CD14-positive monocyte (primary cell): ENCODE measurements at regions not wholly inside any gene's neighbourhood (a gene's known extent, or its start where the extent isn't known, plus 50 kb on each side); places are given as distances from the start of the nearest gene placed in this dataset.

ENCODE experiments used
- DNase-seq, 3 donors: peaks; one replicate each; pipeline ENCODE4 v3.0.0-alpha.2; 2011 to 2022
- H2AFZ ChIP-seq: 2 replicates; pipeline ENCODE4 v1.6.0; 2012; ENCODE audit warnings: mild to moderate bottlenecking, low read depth, low read length, inconsistent platforms; ENCODE audit not compliant: insufficient read depth, poor library complexity, severe bottlenecking
- H3K27ac ChIP-seq, 2 donors: 1 replicate in 1 of 2; 2 replicates in 1 of 2; pipeline ENCODE4 v1.5.1; 2012 to 2013; ENCODE audit warnings: low read length in 2 of 2, control low read depth in 1 of 2, inconsistent platforms in 1 of 2, low read depth in 1 of 2, mild to moderate bottlenecking in 1 of 2
- H3K27me3 ChIP-seq, 2 donors: one replicate each; pipeline versions ENCODE4 v1.6.0 to v1.6.1; 2011 to 2013; ENCODE audit warnings: low read length in 2 of 2; ENCODE audit not compliant: control insufficient read depth in 2 of 2, insufficient read depth in 2 of 2
- H3K36me3 ChIP-seq, 2 donors: replicated peaks in 1 of 2; 1 replicate in 1 of 2; 2 replicates in 1 of 2; pipeline versions ENCODE4 v1.5.1 to v1.6.1; 2012 to 2013; ENCODE audit warnings: low read length in 2 of 2, control low read depth in 1 of 2, inconsistent platforms in 1 of 2, mild to moderate bottlenecking in 1 of 2; ENCODE audit not compliant: insufficient read depth in 2 of 2, control insufficient read depth in 1 of 2
- H3K4me1 ChIP-seq, 2 donors: 1 replicate in 1 of 2; 2 replicates in 1 of 2; pipeline versions ENCODE4 v1.5.1 to v1.6.1; 2012 to 2013; ENCODE audit warnings: low read length in 2 of 2, control low read depth in 1 of 2, inconsistent platforms in 1 of 2, mild to moderate bottlenecking in 1 of 2, moderate library complexity in 1 of 2; ENCODE audit not compliant: insufficient read depth in 2 of 2, control insufficient read depth in 1 of 2
- H3K4me2 ChIP-seq: replicated peaks from 2 replicates; pipeline ENCODE3; 2012; ENCODE audit warnings: low read length, moderate library complexity, mild to moderate bottlenecking; ENCODE audit not compliant: poor library complexity, severe bottlenecking; ENCODE audit errors: extremely low read depth
- H3K4me3 ChIP-seq, 3 experiments: fragments of 200-600 bp in 1 of 3; sonication (generic) in 1 of 3; replicated peaks in 1 of 3; 1 replicate in 2 of 3; 2 replicates in 1 of 3; pipeline ENCODE4 v1.5.1; 2011 to 2013; ENCODE audit warnings: low read length in 3 of 3, mild to moderate bottlenecking in 3 of 3, control low read depth in 2 of 3, low read depth in 2 of 3, inconsistent platforms in 1 of 3, moderate library complexity in 1 of 3
- H3K79me2 ChIP-seq: 2 replicates; pipeline ENCODE4 v1.6.0; 2012; ENCODE audit warnings: mild to moderate bottlenecking, control low read depth, inconsistent platforms, low read length, moderate library complexity; ENCODE audit not compliant: insufficient read depth
- H3K9ac ChIP-seq: 2 replicates; pipeline ENCODE4 v1.6.0; 2017; ENCODE audit warnings: low read length, mild to moderate bottlenecking; ENCODE audit not compliant: insufficient read depth, poor library complexity, severe bottlenecking
- H3K9me3 ChIP-seq, 2 donors: replicated peaks in 1 of 2; 1 replicate in 1 of 2; 2 replicates in 1 of 2; pipeline versions ENCODE4 v1.5.1 to v1.6.1; 2012 to 2013; ENCODE audit warnings: low read length in 2 of 2, control low read depth in 1 of 2; ENCODE audit not compliant: control insufficient read depth in 1 of 2, insufficient read depth in 1 of 2
- H4K20me1 ChIP-seq: 2 replicates; pipeline ENCODE4 v1.6.0; 2012; ENCODE audit warnings: mild to moderate bottlenecking, low read length, control low read depth, moderate library complexity; ENCODE audit not compliant: insufficient read depth
- H3K27ac Mint-ChIP-seq, 7 donors: one replicate each; pipeline ENCODE4 v1.8.0; 2020; ENCODE audit warnings: mild to moderate bottlenecking in 7 of 7, mixed read lengths in 7 of 7, moderate library complexity in 6 of 7, inconsistent platforms in 2 of 7
- H3K27me3 Mint-ChIP-seq, 3 donors: one replicate each; pipeline ENCODE4 v1.8.0; 2021 to 2022; ENCODE audit warnings: low read depth in 3 of 3, mild to moderate bottlenecking in 3 of 3, mixed read lengths in 3 of 3, moderate library complexity in 3 of 3, inconsistent platforms in 1 of 3
- H3K36me3 Mint-ChIP-seq, 2 donors: one replicate each; pipeline ENCODE4 v1.8.0; 2020; ENCODE audit warnings: mixed read lengths in 2 of 2, inconsistent platforms in 1 of 2, mild to moderate bottlenecking in 1 of 2
- H3K4me1 Mint-ChIP-seq: one replicate; pipeline ENCODE4 v1.8.0; 2020; ENCODE audit warnings: mild to moderate bottlenecking, mixed read lengths
- H3K4me3 Mint-ChIP-seq, 2 donors: one replicate each; pipeline ENCODE4 v1.8.0; 2020; ENCODE audit warnings: mild to moderate bottlenecking in 2 of 2, mixed read lengths in 2 of 2, moderate library complexity in 1 of 2
- H3K9me3 Mint-ChIP-seq, 7 donors: one replicate each; pipeline ENCODE4 v1.8.0; 2020 to 2022; ENCODE audit warnings: mixed read lengths in 7 of 7, mild to moderate bottlenecking in 6 of 7, moderate library complexity in 6 of 7, inconsistent platforms in 2 of 7
- WGBS: methylation state at CpG from one replicate; pipeline ENCODE4 v1.1.5; 2013; ENCODE audit warnings: missing lambda C conversion rate; ENCODE audit not compliant: insufficient coverage; 5-methylcytosine and 5-hydroxymethylcytosine counted together
- intact Hi-C, 2 donors: fragments of 100-400 bp; cut with micrococcal nuclease; formaldehyde crosslinking; loops; one replicate each; pipeline versions ENCODE4 v1.15.0 to v1.15.1; 2023
- TF ChIP-seq, protein P1 (sequence below): fragments of 200-600 bp; IDR thresholded peaks from one replicate; pipeline ENCODE4 v1.8.0; 2022; ENCODE audit warnings: antibody characterized with exemption, mild to moderate bottlenecking

DNA sequence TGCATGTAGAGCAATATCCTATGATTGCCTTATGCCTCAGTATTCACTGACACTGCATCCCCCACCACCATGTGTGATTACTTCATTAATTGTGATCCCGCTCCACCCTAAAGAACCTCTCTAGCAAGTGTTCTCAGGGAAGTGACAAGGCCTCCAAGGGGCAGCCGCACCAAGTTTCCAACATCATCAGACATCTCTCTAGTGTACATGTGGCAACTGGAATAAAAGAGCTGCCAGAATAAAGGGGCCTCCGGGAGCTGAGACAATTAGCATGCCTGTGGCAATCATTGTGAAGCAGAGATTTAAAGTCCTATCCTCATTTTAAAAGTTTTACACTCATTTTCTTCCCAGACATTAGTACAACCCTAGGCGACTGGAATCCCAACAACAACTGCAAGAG is 902.1 kb upstream of the SEMA6D start:
- peaks cover 0 to 1% (median 0%) of the 10 kb centered on the region in 3 donors for H3K27me3 Mint-ChIP-seq
- Histone ChIP-seq H3K4me3 (no peak overlapping the region), H3K36me3 (no peaks in the 10 kb centered on the region), H4K20me1 (no peaks in the 10 kb centered on the region), H3K4me1 (no peaks in the 10 kb centered on the region), H3K27me3 (no peaks in the 10 kb centered on the region), H2AFZ (no peak overlapping the region), H3K27ac (no peak overlapping the region), H3K9ac (no peak overlapping the region), H3K4me2 (no peak overlapping the region), H3K9me3 (peaks cover 6 to 9% of the 10 kb centered on the region in 2 donors), H3K79me2 (no peaks in the 10 kb centered on the region)
- H3K36me3 Mint-ChIP-seq = no peaks in the 10 kb centered on the region
- H3K4me1 Mint-ChIP-seq = no peaks in the 10 kb centered on the region
- DNase-seq = no peak
- 80% methylated on average over 1 of the region's 4 CpGs for WGBS
- peaks cover 0 to 8% (median 3%) of the 10 kb centered on the region in 7 donors for H3K9me3 Mint-ChIP-seq
- H3K4me3 Mint-ChIP-seq = no peak overlapping the region
- intact Hi-C loops = loop anchor here in 1 of 2 donors (10.0 kb wide), 1 partner anchor 60 kb away; no protein-coding TSS in a partner anchor
- H3K27ac Mint-ChIP-seq = no peak overlapping the region
- TF ChIP-seq, protein P1, sequence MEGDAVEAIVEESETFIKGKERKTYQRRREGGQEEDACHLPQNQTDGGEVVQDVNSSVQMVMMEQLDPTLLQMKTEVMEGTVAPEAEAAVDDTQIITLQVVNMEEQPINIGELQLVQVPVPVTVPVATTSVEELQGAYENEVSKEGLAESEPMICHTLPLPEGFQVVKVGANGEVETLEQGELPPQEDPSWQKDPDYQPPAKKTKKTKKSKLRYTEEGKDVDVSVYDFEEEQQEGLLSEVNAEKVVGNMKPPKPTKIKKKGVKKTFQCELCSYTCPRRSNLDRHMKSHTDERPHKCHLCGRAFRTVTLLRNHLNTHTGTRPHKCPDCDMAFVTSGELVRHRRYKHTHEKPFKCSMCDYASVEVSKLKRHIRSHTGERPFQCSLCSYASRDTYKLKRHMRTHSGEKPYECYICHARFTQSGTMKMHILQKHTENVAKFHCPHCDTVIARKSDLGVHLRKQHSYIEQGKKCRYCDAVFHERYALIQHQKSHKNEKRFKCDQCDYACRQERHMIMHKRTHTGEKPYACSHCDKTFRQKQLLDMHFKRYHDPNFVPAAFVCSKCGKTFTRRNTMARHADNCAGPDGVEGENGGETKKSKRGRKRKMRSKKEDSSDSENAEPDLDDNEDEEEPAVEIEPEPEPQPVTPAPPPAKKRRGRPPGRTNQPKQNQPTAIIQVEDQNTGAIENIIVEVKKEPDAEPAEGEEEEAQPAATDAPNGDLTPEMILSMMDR = no peak

DNA sequence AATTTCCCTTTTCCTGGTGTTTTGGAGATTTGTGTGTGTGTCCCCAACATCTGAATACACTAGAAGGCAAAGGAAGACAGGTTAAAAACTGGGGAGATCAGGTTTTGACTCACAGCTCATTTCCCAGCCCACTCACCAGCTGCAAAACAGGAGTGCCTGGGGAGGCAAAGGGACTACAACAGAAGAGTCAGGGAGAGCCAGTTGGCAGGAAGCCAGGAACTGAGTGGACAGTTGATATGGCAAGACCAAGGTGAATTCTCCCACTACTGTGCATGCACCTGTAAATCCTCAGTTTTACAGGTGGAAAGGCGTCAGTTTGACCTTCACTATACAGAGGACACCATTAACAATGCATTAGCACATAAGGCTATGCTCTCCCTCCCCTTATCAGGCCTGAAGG is 901.5 kb upstream of the SEMA6D start:
- no peak overlapping the region for H2AFZ ChIP-seq
- H3K4me3 Mint-ChIP-seq = no peak overlapping the region
- no peak overlapping the region for H3K4me3 ChIP-seq
- H3K36me3 ChIP-seq = no peaks in the 10 kb centered on the region
- H3K9me3 ChIP-seq = peaks cover 6 to 9% of the 10 kb centered on the region in 2 donors
- H3K4me1 ChIP-seq = no peaks in the 10 kb centered on the region
- H3K27ac Mint-ChIP-seq = no peak overlapping the region
- no peaks in the 10 kb centered on the region for H3K36me3 Mint-ChIP-seq
- H3K9ac ChIP-seq = no peak overlapping the region
- H3K4me1 Mint-ChIP-seq = no peaks in the 10 kb centered on the region
- no peaks in the 10 kb centered on the region for H3K79me2 ChIP-seq
- WGBS = no CpG with 5 or more reads among the region's 1 CpG
- peaks cover 0 to 8% (median 3%) of the 10 kb centered on the region in 7 donors for H3K9me3 Mint-ChIP-seq
- peaks cover 0 to 1% (median 0%) of the 10 kb centered on the region in 3 donors for H3K27me3 Mint-ChIP-seq
- H3K27me3 ChIP-seq = no peaks in the 10 kb centered on the region
- no peak overlapping the region for H3K27ac ChIP-seq
- H3K4me2 ChIP-seq = no peak overlapping the region
- intact Hi-C loops = loop anchor here in 1 of 2 donors (10.0 kb wide), 1 partner anchor 61 kb away; no protein-coding TSS in a partner anchor
- no peak for DNase-seq
- H4K20me1 ChIP-seq = no peaks in the 10 kb centered on the region
- TF ChIP-seq, protein P1 = no peak
